HFFc6 (cell line): ENCODE measurements at regions not wholly inside any gene's neighbourhood (a gene's known extent, or its start where the extent isn't known, plus 50 kb on each side); places are given as distances from the start of the nearest gene placed in this dataset.
A peak's percentile ranks its signal among the peaks of the same experiment; 100 is the strongest.

Experiments used
- DNase-seq: peaks from one replicate; pipeline ENCODE4 v3.0.0-alpha.2; 2018
- H3K27ac Mint-ChIP-seq: 2 replicates; pipeline ENCODE4 v1.8.0; 2020; ENCODE audit warnings: mild to moderate bottlenecking, mixed read lengths
- H3K27me3 Mint-ChIP-seq: 2 replicates; pipeline ENCODE4 v1.8.0; 2021; ENCODE audit warnings: mild to moderate bottlenecking, moderate library complexity, mixed read lengths; ENCODE audit not compliant: insufficient read depth
- H3K36me3 Mint-ChIP-seq: 2 replicates; pipeline ENCODE4 v1.8.0; 2021; ENCODE audit warnings: low read depth, mixed read lengths
- H3K4me1 Mint-ChIP-seq: 2 replicates; pipeline ENCODE4 v1.8.0; 2020; ENCODE audit warnings: low read depth, mixed read lengths
- H3K4me3 Mint-ChIP-seq: 2 replicates; pipeline ENCODE4 v1.8.0; 2020; ENCODE audit warnings: mild to moderate bottlenecking, moderate library complexity, mixed read lengths
- H3K9me3 Mint-ChIP-seq: 2 replicates; pipeline ENCODE4 v1.8.0; 2020; ENCODE audit warnings: mild to moderate bottlenecking, mixed read lengths
- TF ChIP-seq, protein P1 (sequence below): fragments of 200-600 bp; sonication (generic); IDR thresholded peaks from 2 replicates; pipeline ENCODE4 v1.5.0; 2021; ENCODE audit warnings: antibody characterized with exemption, mild to moderate bottlenecking

DNA sequence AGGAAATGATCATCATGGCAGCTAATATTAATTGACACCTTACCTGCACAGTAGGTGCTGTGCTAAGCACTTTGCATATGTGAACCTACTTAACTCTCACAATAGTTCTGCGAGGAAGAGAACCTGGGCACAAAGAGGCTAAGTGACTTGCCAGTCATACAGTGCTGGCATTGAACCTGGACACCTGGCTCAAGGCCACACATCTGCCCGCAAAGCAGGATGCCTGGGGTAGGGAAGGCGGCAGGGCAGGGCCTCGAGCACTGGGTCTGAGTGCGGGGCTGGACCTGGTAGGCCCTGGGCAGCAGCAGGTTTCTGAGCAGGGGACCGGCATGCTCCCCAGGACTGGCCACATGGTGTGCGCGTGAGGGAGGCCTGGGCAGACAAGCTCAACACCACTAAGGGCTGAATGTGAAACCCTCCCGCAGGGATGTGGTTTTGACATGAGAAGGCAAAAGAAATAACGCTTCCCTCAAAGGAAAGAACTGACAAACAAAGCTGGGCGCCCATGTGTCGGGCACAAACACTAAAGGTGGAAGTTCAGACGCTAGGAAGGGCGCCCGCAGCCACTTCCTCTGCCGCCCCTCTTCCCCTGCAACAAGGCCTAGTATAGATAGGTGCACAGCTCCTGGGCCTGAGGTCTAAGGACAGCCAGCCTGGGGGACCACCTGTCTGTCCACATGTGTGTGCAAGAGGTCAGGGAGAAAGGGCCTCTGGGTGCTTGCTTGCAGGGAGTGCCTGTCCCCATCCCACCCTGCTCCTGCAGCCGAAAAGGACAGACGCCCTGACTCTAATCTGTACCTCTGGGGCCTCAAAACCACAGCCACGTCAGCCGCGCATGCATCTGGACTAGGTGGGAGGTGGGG is 92.5 kb downstream of the ZFP36L2 start:
- DNase-seq: no peak
- Mint-ChIP-seq H3K4me3 (no peak overlapping the region), H3K27me3 (peaks cover 5% of the 10 kb centered on the region; the same call in 1 of the 2 replicates), H3K27ac (no peak overlapping the region), H3K9me3 (no peaks in the 10 kb centered on the region), H3K36me3 (no peaks in the 10 kb centered on the region), H3K4me1 (peaks cover 32% of the 10 kb centered on the region)
- TF ChIP-seq, protein P1, sequence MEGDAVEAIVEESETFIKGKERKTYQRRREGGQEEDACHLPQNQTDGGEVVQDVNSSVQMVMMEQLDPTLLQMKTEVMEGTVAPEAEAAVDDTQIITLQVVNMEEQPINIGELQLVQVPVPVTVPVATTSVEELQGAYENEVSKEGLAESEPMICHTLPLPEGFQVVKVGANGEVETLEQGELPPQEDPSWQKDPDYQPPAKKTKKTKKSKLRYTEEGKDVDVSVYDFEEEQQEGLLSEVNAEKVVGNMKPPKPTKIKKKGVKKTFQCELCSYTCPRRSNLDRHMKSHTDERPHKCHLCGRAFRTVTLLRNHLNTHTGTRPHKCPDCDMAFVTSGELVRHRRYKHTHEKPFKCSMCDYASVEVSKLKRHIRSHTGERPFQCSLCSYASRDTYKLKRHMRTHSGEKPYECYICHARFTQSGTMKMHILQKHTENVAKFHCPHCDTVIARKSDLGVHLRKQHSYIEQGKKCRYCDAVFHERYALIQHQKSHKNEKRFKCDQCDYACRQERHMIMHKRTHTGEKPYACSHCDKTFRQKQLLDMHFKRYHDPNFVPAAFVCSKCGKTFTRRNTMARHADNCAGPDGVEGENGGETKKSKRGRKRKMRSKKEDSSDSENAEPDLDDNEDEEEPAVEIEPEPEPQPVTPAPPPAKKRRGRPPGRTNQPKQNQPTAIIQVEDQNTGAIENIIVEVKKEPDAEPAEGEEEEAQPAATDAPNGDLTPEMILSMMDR: no peak

DNA sequence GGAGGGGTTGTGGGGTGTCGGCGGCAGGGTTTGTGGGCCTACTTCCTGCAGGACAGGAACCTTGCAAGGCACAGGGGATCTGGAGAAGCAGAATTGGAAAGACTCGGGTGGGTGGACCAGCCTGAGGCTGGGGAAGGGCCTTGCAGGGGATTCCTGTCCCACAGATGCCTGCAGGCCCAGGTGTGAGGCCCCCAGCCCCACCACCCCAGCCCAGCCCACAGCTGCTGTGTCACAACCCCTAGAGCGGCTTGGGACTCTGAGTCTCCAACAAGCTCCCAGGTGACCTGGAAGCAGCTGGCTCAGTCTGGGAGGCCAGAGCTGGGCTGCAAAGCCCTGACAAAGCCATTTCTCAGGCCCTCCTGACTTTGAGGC is 93.1 kb downstream of the ZFP36L2 start:
- H3K9me3 Mint-ChIP-seq: no peaks in the 10 kb centered on the region
- H3K27ac Mint-ChIP-seq: no peak overlapping the region
- TF ChIP-seq, protein P1: no peak
- DNase-seq: no peak
- H3K27me3 Mint-ChIP-seq: peaks cover 5% of the 10 kb centered on the region
- no peak overlapping the region for H3K4me3 Mint-ChIP-seq
- H3K36me3 Mint-ChIP-seq: no peaks in the 10 kb centered on the region
- H3K4me1 Mint-ChIP-seq: peaks cover 32% of the 10 kb centered on the region

DNA sequence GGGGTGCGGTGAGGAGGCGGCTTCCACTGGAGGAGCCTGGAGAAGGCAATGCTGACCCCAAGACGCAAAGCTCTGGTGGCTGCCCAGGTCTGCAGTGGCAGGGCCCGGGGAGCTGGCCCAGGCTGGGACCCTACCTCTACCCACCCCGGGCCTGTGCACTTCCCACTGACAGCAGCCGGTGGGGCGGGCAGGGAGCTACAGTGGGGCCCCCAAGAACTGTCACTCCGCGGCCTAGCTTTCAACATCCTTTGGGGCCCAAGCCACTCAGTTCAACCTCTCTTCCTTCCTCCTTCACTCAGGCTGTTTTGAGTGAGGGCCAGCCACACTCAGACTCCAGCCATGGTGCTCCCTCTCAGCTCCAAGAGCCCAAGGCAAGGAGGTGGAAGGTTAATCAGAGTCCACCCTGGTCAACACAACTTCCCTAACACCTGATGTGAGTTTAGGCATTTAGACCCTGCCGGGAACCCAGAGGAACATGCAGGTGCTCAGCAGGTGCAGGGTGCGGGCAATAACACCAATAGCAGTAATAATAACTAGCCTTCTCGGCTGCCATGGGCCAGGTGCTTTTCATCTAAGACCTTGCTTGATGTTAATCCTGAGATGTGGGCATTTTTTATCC is 93.6 kb downstream of the ZFP36L2 start:
- Mint-ChIP-seq H3K27me3 (peaks cover 8% of the 10 kb centered on the region), H3K27ac (no peak overlapping the region), H3K9me3 (no peaks in the 10 kb centered on the region), H3K4me3 (no peak overlapping the region), H3K4me1 (peaks cover 30% of the 10 kb centered on the region), H3K36me3 (no peaks in the 10 kb centered on the region)
- TF ChIP-seq, protein P1: no peak
- DNase-seq: no peak

DNA sequence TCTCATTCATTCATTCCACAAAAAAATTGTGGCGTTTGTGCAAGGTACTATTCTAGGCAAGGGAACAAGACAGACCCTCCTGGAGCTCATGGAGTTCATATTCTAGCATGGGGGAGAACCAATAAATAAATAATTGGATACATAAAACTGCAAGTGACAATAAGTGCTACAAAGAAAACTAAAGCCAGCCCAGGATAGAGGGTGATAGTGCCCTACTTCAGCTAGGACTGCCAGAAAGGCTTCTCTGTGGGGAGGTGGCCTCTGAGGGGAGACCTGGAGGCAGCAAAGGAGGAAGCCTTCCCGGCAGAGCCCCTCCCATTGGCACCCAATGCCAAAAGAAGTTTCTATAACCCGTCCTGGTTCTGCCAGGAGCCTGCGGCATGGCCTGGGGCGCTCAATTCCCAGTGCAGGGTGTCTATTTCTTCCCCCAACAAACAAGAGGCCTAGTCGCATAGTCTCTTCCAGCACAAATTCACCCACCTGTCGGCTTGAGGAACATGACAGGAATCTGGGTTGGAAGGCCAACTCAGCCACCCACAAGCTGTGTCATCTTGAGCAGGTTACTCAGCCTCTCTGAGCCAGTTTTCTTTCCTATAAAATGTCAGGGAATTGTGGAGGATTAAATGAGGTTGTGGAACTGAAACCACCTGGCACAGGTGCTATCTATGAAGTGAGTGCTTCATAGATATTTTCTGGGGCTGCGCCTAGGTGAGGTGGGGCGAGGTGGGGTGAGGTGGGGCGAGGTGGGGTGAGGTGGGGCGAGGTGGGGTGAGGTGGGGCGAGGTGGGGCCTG is 94.3 kb downstream of the ZFP36L2 start:
- Mint-ChIP-seq H3K4me3 (no peak overlapping the region), H3K36me3 (no peaks in the 10 kb centered on the region), H3K27ac (no peak overlapping the region), H3K9me3 (no peaks in the 10 kb centered on the region), H3K27me3 (peaks cover 8% of the 10 kb centered on the region), H3K4me1 (peaks cover 26% of the 10 kb centered on the region)
- TF ChIP-seq, protein P1: no peak; the same call in 1 of the 2 replicates
- DNase-seq: no peak

DNA sequence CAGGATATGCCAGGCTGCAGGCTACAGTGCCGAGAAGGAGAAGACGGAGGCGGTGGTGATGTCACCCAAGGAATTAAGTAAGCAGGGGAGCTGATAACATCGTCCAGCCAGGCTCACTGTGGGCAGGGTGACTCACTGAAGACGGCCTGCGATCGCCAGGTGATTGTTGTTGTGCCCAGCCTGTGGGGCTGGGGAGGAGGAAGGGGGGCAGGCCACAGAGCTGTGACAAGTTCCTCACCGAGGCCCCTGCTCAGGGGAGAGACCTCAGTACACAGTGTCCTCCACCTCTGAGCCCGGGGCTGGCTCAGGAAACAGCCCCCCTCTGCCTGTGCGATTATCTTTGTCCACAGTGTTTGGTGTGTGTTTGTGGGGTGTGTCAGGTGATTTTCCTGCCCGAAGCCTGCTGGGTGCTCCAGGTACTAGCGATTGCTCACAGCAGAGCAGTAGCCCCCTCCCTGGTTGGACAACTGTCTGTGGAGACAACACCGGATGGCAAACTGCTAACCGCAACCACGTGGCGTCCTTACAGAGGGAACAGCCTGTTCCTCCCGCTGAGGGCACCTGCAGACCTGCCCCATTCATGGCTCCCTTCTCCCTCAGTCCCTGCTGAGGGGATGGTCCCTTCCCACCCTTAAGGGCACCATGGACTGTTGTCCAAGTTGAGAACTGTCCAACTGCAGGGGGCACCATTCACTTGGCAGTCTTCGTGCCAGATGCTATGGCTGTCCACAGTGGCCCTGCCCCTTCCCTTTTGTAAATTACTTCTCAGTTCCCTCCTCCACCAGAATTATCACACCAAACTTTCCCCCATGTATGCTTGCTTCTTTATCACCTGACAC is 95.1 kb downstream of the ZFP36L2 start:
- Mint-ChIP-seq H3K4me1 (peaks cover 26% of the 10 kb centered on the region), H3K27ac (peak overlapping the region; percentile 43; the same call in 1 of the 2 replicates), H3K9me3 (no peaks in the 10 kb centered on the region), H3K4me3 (no peak overlapping the region), H3K27me3 (peaks cover 8% of the 10 kb centered on the region), H3K36me3 (no peaks in the 10 kb centered on the region)
- peak; percentile 86 for DNase-seq
- TF ChIP-seq, protein P1: peak; percentile 70
